ENCODE measurements at regions not wholly inside any gene's neighbourhood (a gene's known extent, or its start where the extent isn't known, plus 50 kb on each side); places are given as distances from the start of the nearest gene placed in this dataset.

GRCh38 chr10:64497306-64497705 lies 976.1 kb downstream of the REEP3 start:
- no peak for TF ChIP-seq CTCF (IDR thresholded peaks at IDR 0.05; ENCODE audit: poor library complexity)
- no peak for TF ChIP-seq EZH2 (IDR thresholded peaks at IDR 0.05; ENCODE audit: borderline replicate concordance)

Data from hepatocyte (in vitro differentiated cells).